OCI-LY1 (cell line): ENCODE measurements at regions not wholly inside any gene's neighbourhood (a gene's known extent, or its start where the extent isn't known, plus 50 kb on each side); places are given as distances from the start of the nearest gene placed in this dataset.

Experiments used
- CTCF ChIP-seq: fragments of 200-600 bp; sonication (generic), shearing (Covaris generic); IDR thresholded peaks from 2 replicates; pipeline ENCODE4 v1.5.1; 2017; ENCODE audit warnings: mild to moderate bottlenecking, antibody characterized with exemption, low read length, moderate library complexity, mixed read lengths
- EZH2 ChIP-seq: fragments of 200-600 bp; sonication (generic), shearing (Covaris generic); IDR thresholded peaks from 2 replicates; pipeline ENCODE4 v1.8.0; 2017; ENCODE audit warnings: borderline replicate concordance, mixed run types, mild to moderate bottlenecking, antibody characterized with exemption, low read length, moderate library complexity, mixed read lengths

DNA sequence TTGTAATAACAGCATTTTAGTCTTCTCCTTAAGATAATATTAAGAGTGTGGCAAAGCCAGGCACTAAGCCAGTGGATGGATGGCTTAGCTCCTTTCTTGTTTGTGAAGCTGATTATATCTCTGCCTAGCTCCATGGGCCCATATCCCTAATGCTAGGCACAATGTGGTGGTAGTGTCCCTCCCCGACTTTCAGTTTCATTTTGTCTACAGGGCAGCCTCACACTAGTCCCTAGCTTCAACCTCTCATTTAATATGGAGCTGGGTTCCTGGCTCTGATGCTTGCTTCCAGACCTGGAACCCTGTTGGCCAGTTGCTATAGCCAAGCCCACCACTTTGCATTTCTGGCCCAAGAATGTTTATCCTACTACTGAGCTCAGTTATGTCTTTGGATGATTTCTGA lies 437.0 kb upstream of the MEIS1 start:
- no peak for TF ChIP-seq CTCF
- TF ChIP-seq EZH2: no peak
